ENCODE measurements at regions not wholly inside any gene's neighbourhood (a gene's known extent, or its start where the extent isn't known, plus 50 kb on each side); places are given as distances from the start of the nearest gene placed in this dataset.

DNA sequence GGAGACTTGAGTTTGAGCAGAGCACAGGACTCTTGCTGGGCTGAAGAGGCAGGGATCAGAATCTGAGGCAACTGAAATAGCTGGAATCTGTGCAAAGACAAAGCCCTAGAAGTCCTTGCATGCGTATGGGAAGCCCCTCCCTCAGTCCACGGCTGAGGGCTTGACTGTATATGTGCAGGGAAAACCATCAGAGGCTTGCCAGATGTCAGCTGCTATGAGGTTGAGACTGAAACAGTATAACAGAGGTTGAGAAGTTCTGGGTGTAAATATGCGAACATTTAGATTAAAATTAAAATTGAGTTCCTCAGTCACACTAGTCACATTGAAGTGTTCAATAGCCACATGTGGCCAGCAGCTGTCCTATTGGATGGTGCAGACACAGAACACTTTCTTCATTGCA, 108.8 kb upstream of the NEDD9 start:
- no peaks in the 10 kb centered on the region for H3K79me2 ChIP-seq (ENCODE audit: low read length)
- no peak for DNase-seq
- no peak overlapping the region for H3K9ac ChIP-seq (ENCODE audit: low read length)
- no peaks in the 10 kb centered on the region for H4K20me1 ChIP-seq (ENCODE audit: insufficient read depth, low read depth, low read length)
- no peak overlapping the region for H3K27ac ChIP-seq (ENCODE audit: low read length)
- no peaks in the 10 kb centered on the region for H3K9me2 ChIP-seq (replicated peaks; ENCODE audit: insufficient read depth, low read length)
- H2AFZ ChIP-seq (ENCODE audit: low read length): no peak overlapping the region
- H3K9me3 ChIP-seq (ENCODE audit: low read length): no peaks in the 10 kb centered on the region
- H3K4me3 ChIP-seq (ENCODE audit: low read length): no peak overlapping the region
- H3K4me2 ChIP-seq (ENCODE audit: low read depth, low read length, poor library complexity, severe bottlenecking): no peak overlapping the region
- no peaks in the 10 kb centered on the region for H3K27me3 ChIP-seq (ENCODE audit: low read length)
- no peaks in the 10 kb centered on the region for H3K4me1 ChIP-seq (ENCODE audit: low read length)
- no peaks in the 10 kb centered on the region for H3K36me3 ChIP-seq (ENCODE audit: insufficient read depth, low read length)

DNA sequence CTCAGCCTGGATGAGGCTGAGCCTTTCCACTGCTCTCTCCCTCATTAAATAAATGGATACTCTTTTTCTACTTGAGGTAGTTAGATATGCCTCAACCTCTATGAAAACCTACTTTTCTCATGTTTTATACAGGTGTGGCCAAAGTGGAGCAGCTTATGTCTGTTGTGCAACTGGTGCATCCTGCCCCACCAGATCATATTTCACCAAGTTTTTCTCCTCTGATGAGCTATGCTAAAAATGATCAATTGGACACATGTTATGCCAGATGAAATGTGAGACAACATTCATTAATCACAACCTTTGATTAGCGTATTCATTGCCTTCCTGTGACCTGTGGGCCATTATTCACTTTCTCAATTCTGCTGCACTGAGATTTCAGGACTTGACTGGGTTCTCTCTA, 106.9 kb upstream of the NEDD9 start:
- no peak overlapping the region for H3K9ac ChIP-seq (ENCODE audit: low read length)
- H3K79me2 ChIP-seq (ENCODE audit: low read length): no peaks in the 10 kb centered on the region
- no peak overlapping the region for H3K27ac ChIP-seq (ENCODE audit: low read length)
- no peaks in the 10 kb centered on the region for H3K27me3 ChIP-seq (ENCODE audit: low read length)
- H3K9me2 ChIP-seq (replicated peaks; ENCODE audit: insufficient read depth, low read length): no peaks in the 10 kb centered on the region
- no peaks in the 10 kb centered on the region for H4K20me1 ChIP-seq (ENCODE audit: insufficient read depth, low read depth, low read length)
- H3K9me3 ChIP-seq (ENCODE audit: low read length): no peaks in the 10 kb centered on the region
- H3K4me2 ChIP-seq (ENCODE audit: low read depth, low read length, poor library complexity, severe bottlenecking): no peak overlapping the region
- no peak overlapping the region for H2AFZ ChIP-seq (ENCODE audit: low read length)
- DNase-seq: no peak
- H3K4me3 ChIP-seq (ENCODE audit: low read length): no peak overlapping the region
- H3K36me3 ChIP-seq (ENCODE audit: insufficient read depth, low read length): no peaks in the 10 kb centered on the region
- no peaks in the 10 kb centered on the region for H3K4me1 ChIP-seq (ENCODE audit: low read length)

DNA sequence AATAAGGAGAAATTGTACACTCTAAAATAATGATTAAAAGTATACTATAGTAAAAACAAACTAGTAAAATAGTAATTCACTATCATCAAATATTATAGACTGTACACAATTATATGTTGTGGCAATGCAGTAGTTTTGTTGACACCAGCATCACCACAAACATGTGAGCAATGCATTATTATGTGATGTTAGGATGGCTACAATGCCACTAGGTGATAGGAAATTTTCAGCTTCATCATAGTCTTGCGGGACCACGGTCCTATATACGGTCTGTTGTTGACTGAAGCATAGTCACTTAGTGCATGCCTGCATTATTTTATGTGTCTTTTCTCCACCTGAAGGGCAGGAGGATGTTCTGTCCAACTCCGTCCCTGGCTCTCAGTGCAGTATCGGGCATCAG, 104.8 kb upstream of the NEDD9 start:
- no peaks in the 10 kb centered on the region for H3K27me3 ChIP-seq (ENCODE audit: low read length)
- H3K4me2 ChIP-seq (ENCODE audit: low read depth, low read length, poor library complexity, severe bottlenecking): no peak overlapping the region
- H3K4me3 ChIP-seq (ENCODE audit: low read length): no peak overlapping the region
- H2AFZ ChIP-seq (ENCODE audit: low read length): no peak overlapping the region
- no peaks in the 10 kb centered on the region for H3K36me3 ChIP-seq (ENCODE audit: insufficient read depth, low read length)
- H3K4me1 ChIP-seq (ENCODE audit: low read length): no peaks in the 10 kb centered on the region
- no peaks in the 10 kb centered on the region for H3K9me3 ChIP-seq (ENCODE audit: low read length)
- no peak overlapping the region for H3K9ac ChIP-seq (ENCODE audit: low read length)
- no peaks in the 10 kb centered on the region for H4K20me1 ChIP-seq (ENCODE audit: insufficient read depth, low read depth, low read length)
- no peak overlapping the region for H3K27ac ChIP-seq (ENCODE audit: low read length)
- DNase-seq: no peak
- no peaks in the 10 kb centered on the region for H3K9me2 ChIP-seq (replicated peaks; ENCODE audit: insufficient read depth, low read length)
- H3K79me2 ChIP-seq (ENCODE audit: low read length): no peaks in the 10 kb centered on the region

DNA sequence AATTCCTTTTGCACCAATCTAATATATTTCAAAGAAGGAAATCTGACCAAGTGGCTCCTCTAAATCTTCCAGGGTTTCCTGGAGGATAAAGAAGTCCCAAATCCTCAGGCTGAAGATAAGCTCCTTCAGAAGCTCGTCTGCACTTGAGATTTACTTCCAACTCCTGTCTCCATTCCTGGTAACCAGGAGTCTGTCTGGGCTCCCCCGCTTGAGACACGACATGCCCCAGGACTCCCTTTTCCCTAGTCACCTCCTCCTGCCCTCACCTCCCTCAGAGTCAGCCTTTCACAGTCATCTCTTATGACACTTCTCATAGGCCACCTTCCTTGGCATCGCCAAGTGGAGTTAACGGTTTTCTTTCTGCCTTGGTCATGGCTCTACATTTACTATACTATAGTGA, 103.4 kb upstream of the NEDD9 start:
- Histone ChIP-seq H3K79me2 (ENCODE audit: low read length) (no peaks in the 10 kb centered on the region), H3K9me2 (replicated peaks; ENCODE audit: insufficient read depth, low read length) (no peaks in the 10 kb centered on the region), H3K4me3 (ENCODE audit: low read length) (no peak overlapping the region), H3K36me3 (ENCODE audit: insufficient read depth, low read length) (no peaks in the 10 kb centered on the region), H3K27ac (ENCODE audit: low read length) (no peak overlapping the region), H3K27me3 (ENCODE audit: low read length) (no peaks in the 10 kb centered on the region), H3K9me3 (ENCODE audit: low read length) (no peaks in the 10 kb centered on the region), H3K9ac (ENCODE audit: low read length) (no peak overlapping the region), H3K4me2 (ENCODE audit: low read depth, low read length, poor library complexity, severe bottlenecking) (no peak overlapping the region), H2AFZ (ENCODE audit: low read length) (no peak overlapping the region), H3K4me1 (ENCODE audit: low read length) (no peaks in the 10 kb centered on the region), H4K20me1 (ENCODE audit: insufficient read depth, low read depth, low read length) (no peaks in the 10 kb centered on the region)
- no peak for DNase-seq

GRCh38 chr6:11333132-11333849, 100.8 kb upstream of the NEDD9 start:
- Histone ChIP-seq H3K9ac (ENCODE audit: low read length) (no peak overlapping the region), H3K27ac (ENCODE audit: low read length) (no peak overlapping the region), H2AFZ (ENCODE audit: low read length) (no peak overlapping the region), H3K4me2 (ENCODE audit: low read depth, low read length, poor library complexity, severe bottlenecking) (no peak overlapping the region), H4K20me1 (ENCODE audit: insufficient read depth, low read depth, low read length) (no peaks in the 10 kb centered on the region), H3K36me3 (ENCODE audit: insufficient read depth, low read length) (no peaks in the 10 kb centered on the region), H3K4me3 (ENCODE audit: low read length) (no peak overlapping the region), H3K79me2 (ENCODE audit: low read length) (no peaks in the 10 kb centered on the region), H3K27me3 (ENCODE audit: low read length) (no peaks in the 10 kb centered on the region), H3K9me2 (replicated peaks; ENCODE audit: insufficient read depth, low read length) (no peaks in the 10 kb centered on the region), H3K4me1 (ENCODE audit: low read length) (no peaks in the 10 kb centered on the region), H3K9me3 (ENCODE audit: low read length) (no peaks in the 10 kb centered on the region)
- no peak for DNase-seq

- H3K27ac ChIP-seq (ENCODE audit: low read length): no peak overlapping the region
- H3K9ac ChIP-seq (ENCODE audit: low read length): no peak overlapping the region
- no peaks in the 10 kb centered on the region for H3K27me3 ChIP-seq (ENCODE audit: low read length)
- H3K36me3 ChIP-seq (ENCODE audit: insufficient read depth, low read length): no peaks in the 10 kb centered on the region
- H3K9me3 ChIP-seq (ENCODE audit: low read length): no peaks in the 10 kb centered on the region
- no peaks in the 10 kb centered on the region for H4K20me1 ChIP-seq (ENCODE audit: insufficient read depth, low read depth, low read length)
- H3K4me3 ChIP-seq (ENCODE audit: low read length): no peak overlapping the region
- DNase-seq: no peak
- no peaks in the 10 kb centered on the region for H3K4me1 ChIP-seq (ENCODE audit: low read length)
- H2AFZ ChIP-seq (ENCODE audit: low read length): no peak overlapping the region
- no peaks in the 10 kb centered on the region for H3K79me2 ChIP-seq (ENCODE audit: low read length)
- no peak overlapping the region for H3K4me2 ChIP-seq (ENCODE audit: low read depth, low read length, poor library complexity, severe bottlenecking)
- no peaks in the 10 kb centered on the region for H3K9me2 ChIP-seq (replicated peaks; ENCODE audit: insufficient read depth, low read length)
Observed at GRCh38 chr6:11332463-11332862, 100.0 kb upstream of the NEDD9 start.

- Histone ChIP-seq H3K9ac (ENCODE audit: low read length) (no peak overlapping the region), H3K36me3 (ENCODE audit: insufficient read depth, low read length) (no peaks in the 10 kb centered on the region), H3K4me2 (ENCODE audit: low read depth, low read length, poor library complexity, severe bottlenecking) (no peak overlapping the region), H3K4me1 (ENCODE audit: low read length) (no peaks in the 10 kb centered on the region), H3K79me2 (ENCODE audit: low read length) (no peaks in the 10 kb centered on the region), H3K27ac (ENCODE audit: low read length) (no peak overlapping the region), H2AFZ (ENCODE audit: low read length) (no peak overlapping the region), H3K9me3 (ENCODE audit: low read length) (no peaks in the 10 kb centered on the region), H4K20me1 (ENCODE audit: insufficient read depth, low read depth, low read length) (no peaks in the 10 kb centered on the region), H3K4me3 (ENCODE audit: low read length) (no peak overlapping the region), H3K9me2 (replicated peaks; ENCODE audit: insufficient read depth, low read length) (no peaks in the 10 kb centered on the region), H3K27me3 (ENCODE audit: low read length) (no peaks in the 10 kb centered on the region)
- DNase-seq: no peak
Observed at GRCh38 chr6:11331111-11331510, 98.6 kb upstream of the NEDD9 start.

DNA sequence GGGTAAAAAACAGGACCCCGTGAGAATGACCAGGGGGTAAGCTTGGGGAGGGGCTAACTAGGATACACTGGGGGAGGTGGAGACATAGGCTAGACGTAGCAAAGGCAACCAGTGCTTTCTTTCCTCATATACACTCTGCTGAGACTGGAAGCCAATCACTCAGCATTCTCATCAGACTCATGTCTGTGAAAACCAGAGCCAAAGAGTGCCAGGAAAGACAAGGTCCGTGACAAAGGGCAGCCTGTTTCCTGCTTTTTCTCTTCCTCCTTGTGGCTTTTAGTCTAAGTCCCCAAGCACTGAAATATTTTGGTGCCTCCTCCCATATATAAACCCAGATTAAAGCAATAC, 97.9 kb upstream of the NEDD9 start:
- Histone ChIP-seq H3K4me2 (ENCODE audit: low read depth, low read length, poor library complexity, severe bottlenecking) (no peak overlapping the region), H3K27ac (ENCODE audit: low read length) (no peak overlapping the region), H4K20me1 (ENCODE audit: insufficient read depth, low read depth, low read length) (no peaks in the 10 kb centered on the region), H3K36me3 (ENCODE audit: insufficient read depth, low read length) (no peaks in the 10 kb centered on the region), H3K9me3 (ENCODE audit: low read length) (no peaks in the 10 kb centered on the region), H3K79me2 (ENCODE audit: low read length) (no peaks in the 10 kb centered on the region), H3K9me2 (replicated peaks; ENCODE audit: insufficient read depth, low read length) (no peaks in the 10 kb centered on the region), H3K4me3 (ENCODE audit: low read length) (no peak overlapping the region), H2AFZ (ENCODE audit: low read length) (no peak overlapping the region), H3K4me1 (ENCODE audit: low read length) (no peaks in the 10 kb centered on the region), H3K27me3 (ENCODE audit: low read length) (no peaks in the 10 kb centered on the region), H3K9ac (ENCODE audit: low read length) (no peak overlapping the region)
- no peak for DNase-seq
